Endothelial cell (in vitro differentiated cells): ENCODE measurements at regions not wholly inside any gene's neighbourhood (a gene's known extent, or its start where the extent isn't known, plus 50 kb on each side); places are given as distances from the start of the nearest gene placed in this dataset.

Experiments used
- DNase-seq: peaks from one replicate; pipeline ENCODE4 v3.0.0; 2021; ENCODE audit warnings: low spot score
- H3K27ac Mint-ChIP-seq: one replicate; pipeline ENCODE4 v1.8.0; 2021; ENCODE audit warnings: mixed read lengths, inconsistent platforms; ENCODE audit not compliant: unreplicated experiment
- H3K27me3 Mint-ChIP-seq: one replicate; pipeline ENCODE4 v1.8.0; 2021; ENCODE audit warnings: mild to moderate bottlenecking, moderate library complexity, mixed read lengths, inconsistent platforms; ENCODE audit not compliant: unreplicated experiment
- H3K36me3 Mint-ChIP-seq: one replicate; pipeline ENCODE4 v1.8.0; 2021; ENCODE audit warnings: mild to moderate bottlenecking, low read depth, mixed read lengths, inconsistent platforms; ENCODE audit not compliant: unreplicated experiment
- H3K4me1 Mint-ChIP-seq: one replicate; pipeline ENCODE4 v1.8.0; 2021; ENCODE audit warnings: mild to moderate bottlenecking, mixed read lengths, inconsistent platforms; ENCODE audit not compliant: unreplicated experiment
- H3K4me3 Mint-ChIP-seq: one replicate; pipeline ENCODE4 v1.8.0; 2021; ENCODE audit warnings: mild to moderate bottlenecking, mixed read lengths, inconsistent platforms; ENCODE audit not compliant: unreplicated experiment
- H3K9me3 Mint-ChIP-seq: one replicate; pipeline ENCODE4 v1.8.0; 2021; ENCODE audit warnings: mixed read lengths, inconsistent platforms; ENCODE audit not compliant: unreplicated experiment
- TF ChIP-seq, protein P1 (sequence below): fragments of 200-600 bp; sonication (generic); IDR thresholded peaks from one replicate; pipeline ENCODE4 v1.5.0; 2021; ENCODE audit warnings: antibody characterized with exemption; ENCODE audit not compliant: unreplicated experiment

DNA sequence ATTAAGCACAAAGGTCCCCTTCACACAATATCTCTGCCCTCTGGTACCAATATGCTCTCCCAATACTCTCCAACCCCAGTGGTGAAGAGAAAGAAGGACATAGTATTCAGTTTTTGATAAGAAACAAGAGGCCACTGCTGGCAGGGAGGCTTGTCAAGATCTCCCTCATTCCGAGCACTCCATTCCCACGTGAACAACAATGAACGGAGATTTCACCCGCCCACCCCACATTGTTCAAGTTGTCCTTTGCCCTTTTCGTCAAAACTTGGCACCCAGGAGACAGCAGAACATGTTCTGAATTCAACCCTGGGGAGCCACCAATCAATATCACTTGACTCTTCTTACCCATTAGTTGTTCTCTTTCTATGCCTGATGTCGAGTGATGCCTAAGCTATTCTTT lies 54.2 kb upstream of the SLC25A4 start:
- TF ChIP-seq, protein P1, sequence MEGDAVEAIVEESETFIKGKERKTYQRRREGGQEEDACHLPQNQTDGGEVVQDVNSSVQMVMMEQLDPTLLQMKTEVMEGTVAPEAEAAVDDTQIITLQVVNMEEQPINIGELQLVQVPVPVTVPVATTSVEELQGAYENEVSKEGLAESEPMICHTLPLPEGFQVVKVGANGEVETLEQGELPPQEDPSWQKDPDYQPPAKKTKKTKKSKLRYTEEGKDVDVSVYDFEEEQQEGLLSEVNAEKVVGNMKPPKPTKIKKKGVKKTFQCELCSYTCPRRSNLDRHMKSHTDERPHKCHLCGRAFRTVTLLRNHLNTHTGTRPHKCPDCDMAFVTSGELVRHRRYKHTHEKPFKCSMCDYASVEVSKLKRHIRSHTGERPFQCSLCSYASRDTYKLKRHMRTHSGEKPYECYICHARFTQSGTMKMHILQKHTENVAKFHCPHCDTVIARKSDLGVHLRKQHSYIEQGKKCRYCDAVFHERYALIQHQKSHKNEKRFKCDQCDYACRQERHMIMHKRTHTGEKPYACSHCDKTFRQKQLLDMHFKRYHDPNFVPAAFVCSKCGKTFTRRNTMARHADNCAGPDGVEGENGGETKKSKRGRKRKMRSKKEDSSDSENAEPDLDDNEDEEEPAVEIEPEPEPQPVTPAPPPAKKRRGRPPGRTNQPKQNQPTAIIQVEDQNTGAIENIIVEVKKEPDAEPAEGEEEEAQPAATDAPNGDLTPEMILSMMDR, result no peak
- Mint-ChIP-seq H3K36me3 (no peaks in the 10 kb centered on the region), H3K4me1 (peaks cover 3% of the 10 kb centered on the region), H3K4me3 (no peak overlapping the region), H3K27me3 (no peaks in the 10 kb centered on the region), H3K27ac (no peak overlapping the region), H3K9me3 (no peaks in the 10 kb centered on the region)
- DNase-seq, result no peak

DNA sequence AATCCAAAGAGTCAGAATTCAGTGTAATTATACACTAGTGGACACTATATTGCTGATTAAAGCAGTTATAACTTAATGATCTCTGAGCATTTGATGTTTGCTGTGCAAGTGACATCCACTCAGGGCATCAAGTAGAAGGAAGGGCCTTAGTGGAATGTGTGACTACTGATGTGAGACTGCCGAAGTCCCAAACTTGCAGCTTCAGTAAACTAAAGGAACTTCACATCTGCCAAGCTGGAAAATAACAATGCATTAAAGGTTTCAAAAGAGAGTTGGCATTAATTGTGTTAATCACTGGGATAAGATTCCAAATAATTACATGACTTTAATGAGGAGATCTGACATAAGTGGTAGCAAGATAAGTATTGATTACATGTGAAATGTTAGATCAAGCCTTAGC lies 52.5 kb upstream of the SLC25A4 start:
- Mint-ChIP-seq H3K36me3 (no peaks in the 10 kb centered on the region), H3K4me1 (peaks cover 3% of the 10 kb centered on the region), H3K27ac (no peak overlapping the region), H3K4me3 (no peak overlapping the region), H3K9me3 (no peaks in the 10 kb centered on the region), H3K27me3 (peaks cover 2% of the 10 kb centered on the region)
- no peak for DNase-seq
- TF ChIP-seq, protein P1, result no peak

DNA sequence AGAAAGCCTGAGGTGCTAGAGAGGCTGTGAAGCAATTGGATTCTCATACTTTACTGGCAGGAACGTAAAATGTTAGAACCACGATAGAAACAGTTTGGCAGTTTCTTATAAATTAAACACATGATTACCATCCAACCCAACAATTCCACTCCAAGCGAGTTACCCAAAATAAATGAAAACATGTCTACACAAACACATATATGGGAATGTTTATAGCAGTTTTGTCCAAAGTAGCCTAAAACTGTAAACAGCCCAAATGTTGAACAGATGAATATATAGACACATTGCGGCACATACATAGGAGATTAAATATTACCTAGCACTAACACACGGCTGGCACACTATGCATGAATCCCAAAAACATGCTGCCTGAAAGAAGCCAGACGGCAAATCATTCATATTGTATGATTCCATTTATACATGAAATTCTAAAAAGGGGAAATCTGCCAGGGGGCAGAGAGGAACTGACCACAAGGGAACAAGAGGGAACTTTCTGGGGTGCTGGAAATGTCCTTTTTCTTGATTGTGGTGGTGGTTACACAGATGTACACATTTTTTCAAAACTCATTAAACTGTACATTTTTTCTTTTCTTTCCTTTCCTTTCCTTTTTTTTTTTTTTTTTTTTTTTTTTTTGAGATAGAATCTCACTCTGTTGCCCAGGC lies 50.4 kb upstream of the SLC25A4 start:
- Mint-ChIP-seq H3K9me3 (no peaks in the 10 kb centered on the region), H3K27ac (no peak overlapping the region), H3K4me3 (no peak overlapping the region), H3K36me3 (no peaks in the 10 kb centered on the region), H3K27me3 (peaks cover 2% of the 10 kb centered on the region), H3K4me1 (no peaks in the 10 kb centered on the region)
- DNase-seq, result no peak
- TF ChIP-seq, protein P1, result no peak
